Suppressor macrophage treated with lipopolysaccharide for 4 hours (primary cell): ENCODE measurements at regions not wholly inside any gene's neighbourhood (a gene's known extent, or its start where the extent isn't known, plus 50 kb on each side); places are given as distances from the start of the nearest gene placed in this dataset.
A peak's percentile ranks its signal among the peaks of the same experiment; 100 is the strongest.
"Not testable (repeated sequence)": the region's sequence is repeated elsewhere in the genome, so short reads cannot be mapped to it uniquely, and the experiment has no call there.

Source experiments
- DNase-seq: peaks from one replicate; pipeline ENCODE4 v3.0.0-alpha.2; 2020

GRCh38 chr22:22296047-22296446 is 51.5 kb downstream of the VPREB1 start:
- DNase-seq = not testable (repeated sequence)

- DNase-seq = peak; percentile 15
Measured at GRCh38 chr22:22297159-22297793, 52.7 kb downstream of the VPREB1 start.

- peak; percentile 93 for DNase-seq
Measured at GRCh38 chr22:22297794-22298653, 53.4 kb downstream of the VPREB1 start.

- DNase-seq = not testable (repeated sequence)
Measured at GRCh38 chr22:22298654-22299009, 54.0 kb downstream of the VPREB1 start.

- DNase-seq = not testable (repeated sequence)
Measured at GRCh38 chr22:22300511-22300910, 55.9 kb downstream of the VPREB1 start.

GRCh38 chr22:22300946-22301345 is 56.4 kb downstream of the VPREB1 start:
- DNase-seq = not testable (repeated sequence)

- DNase-seq = no peak
Measured at GRCh38 chr22:22316589-22316988, 72.0 kb downstream of the VPREB1 start.

GRCh38 chr22:22318723-22319465 is 74.3 kb downstream of the VPREB1 start:
- DNase-seq = no peak

GRCh38 chr22:22321743-22322611 is 77.4 kb downstream of the VPREB1 start:
- DNase-seq = peak; percentile 80

- no peak for DNase-seq
Measured at GRCh38 chr22:22322792-22323191, 78.2 kb downstream of the VPREB1 start.

GRCh38 chr22:22327723-22328122 is 83.1 kb downstream of the VPREB1 start:
- DNase-seq = no peak

GRCh38 chr22:22329792-22330191 is 85.2 kb downstream of the VPREB1 start:
- no peak for DNase-seq

- DNase-seq = not testable (repeated sequence)
Measured at GRCh38 chr22:22335640-22336039, 91.1 kb downstream of the VPREB1 start.

GRCh38 chr22:22336333-22336732 is 91.7 kb downstream of the VPREB1 start:
- DNase-seq = not testable (repeated sequence)

GRCh38 chr22:22338778-22339177 is 94.2 kb downstream of the VPREB1 start:
- DNase-seq = not testable (repeated sequence)

GRCh38 chr22:22341736-22342135 is 97.2 kb downstream of the VPREB1 start:
- DNase-seq = no peak

- peak; percentile 23 for DNase-seq
Measured at GRCh38 chr22:22342697-22343580, 98.4 kb downstream of the VPREB1 start.

- peak; percentile 78 for DNase-seq
Measured at GRCh38 chr22:22343581-22344296, 99.2 kb downstream of the VPREB1 start.

GRCh38 chr22:22344430-22344829 is 99.8 kb downstream of the VPREB1 start:
- DNase-seq = no peak

- DNase-seq = no peak
Measured at GRCh38 chr22:22345781-22346180, 101.2 kb downstream of the VPREB1 start.
